BJ (cell line): ENCODE measurements at regions not wholly inside any gene's neighbourhood (a gene's known extent, or its start where the extent isn't known, plus 50 kb on each side); places are given as distances from the start of the nearest gene placed in this dataset.

Source experiments
- CTCF ChIA-PET: fragments of 350-600 bp; formaldehyde crosslinking; extraction: SDS; loops from one replicate; lab custom pipeline; 2021; ENCODE audit warnings: antibody characterized with exemption, inconsistent platforms; lab: Yijun Ruan, JAX
- POLR2A ChIA-PET: fragments of 300-600 bp; sonication (Branson Sonifier 250); formaldehyde crosslinking; extraction: SDS; loops from one replicate; lab custom pipeline; 2021; ENCODE audit warnings: antibody characterized with exemption; lab: Charles Lee
- DNase-seq: peaks from one replicate; pipeline ENCODE4 v3.0.0-alpha.2; 2011; ENCODE audit warnings: low read depth
- H3K27me3 ChIP-seq: 2 replicates; pipeline ENCODE4 v1.6.0; 2011; ENCODE audit warnings: low read length; ENCODE audit not compliant: control insufficient read depth, insufficient read depth
- H3K36me3 ChIP-seq: 2 replicates; pipeline ENCODE4 v1.5.1; 2011; ENCODE audit warnings: low read length; ENCODE audit not compliant: control insufficient read depth, insufficient read depth
- H3K4me3 ChIP-seq: 2 replicates; pipeline ENCODE4 v1.5.1; 2011; ENCODE audit warnings: low read depth, mild to moderate bottlenecking, control low read depth, low read length
- CTCF ChIP-seq: IDR thresholded peaks from 2 replicates; pipeline ENCODE4 v1.5.1; 2011; ENCODE audit warnings: low read depth, mild to moderate bottlenecking, control low read depth, inconsistent platforms, low read length, moderate library complexity; ENCODE audit not compliant: insufficient read depth

DNA sequence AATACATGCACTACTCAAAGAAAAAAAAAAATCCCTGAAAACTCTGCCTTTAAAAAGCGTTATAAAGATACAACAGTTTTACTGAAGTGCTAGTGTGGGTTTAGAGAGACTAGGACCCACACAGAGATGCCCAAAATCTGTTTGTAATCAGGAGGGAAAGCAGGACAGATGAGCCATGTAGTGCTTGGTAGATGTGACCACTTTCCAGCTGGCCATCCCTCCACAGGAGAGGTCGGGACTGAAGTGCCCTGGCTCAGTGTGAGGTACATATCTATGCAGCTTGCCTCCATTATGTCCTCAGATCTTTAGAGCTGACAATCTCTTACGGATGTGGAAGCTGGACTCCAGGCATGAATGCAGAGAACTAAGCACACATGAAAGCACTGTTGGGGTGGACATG lies 57.5 kb upstream of the NANOGP8 start:
- DNase-seq = no peak
- H3K27me3 ChIP-seq = no peaks in the 10 kb centered on the region
- ChIA-PET POLR2A (no interaction called here), CTCF (interaction anchor here (0.6 to 1.0 kb wide), 2 partner anchors 302 to 427 kb away, joined by 3 read pairs; no protein-coding TSS in a partner anchor)
- no peaks in the 10 kb centered on the region for H3K36me3 ChIP-seq
- H3K4me3 ChIP-seq = no peak overlapping the region
- no peak for TF ChIP-seq CTCF

DNA sequence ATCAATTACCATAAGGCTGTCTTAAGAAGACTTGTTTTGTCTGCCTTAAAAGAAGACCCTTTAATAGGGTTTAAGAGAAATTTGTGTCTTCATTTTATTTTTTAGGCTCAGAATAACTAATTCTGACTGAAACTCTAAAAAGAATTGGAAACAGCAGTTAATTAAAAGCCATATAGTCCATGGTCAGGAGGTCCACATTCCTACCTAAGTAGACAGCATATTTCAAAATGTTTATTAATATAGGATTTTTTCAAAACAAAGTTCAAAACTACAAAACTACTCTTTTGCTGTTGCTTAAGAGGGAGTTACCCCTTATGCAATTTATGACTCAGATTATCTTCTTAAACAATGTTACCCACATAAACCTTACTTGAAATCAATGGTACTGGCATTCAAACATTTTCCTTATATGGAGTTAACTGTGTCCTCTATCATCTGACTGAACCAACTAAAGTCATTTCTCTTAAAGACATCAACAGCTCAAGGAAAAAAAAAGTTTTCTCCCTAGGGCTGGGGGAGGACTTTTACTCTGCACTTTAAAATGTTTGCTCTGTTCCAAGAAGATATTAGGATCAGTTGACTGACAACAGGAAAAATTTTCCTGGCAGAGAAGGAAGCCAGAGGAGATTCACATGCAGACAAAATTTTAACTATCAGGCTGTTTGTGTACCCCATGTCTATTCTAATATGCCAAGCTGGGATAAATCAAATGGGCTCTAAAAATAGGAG lies 56.8 kb upstream of the NANOGP8 start:
- TF ChIP-seq CTCF = no peak
- no peaks in the 10 kb centered on the region for H3K27me3 ChIP-seq
- peak; percentile 50 for DNase-seq
- ChIA-PET CTCF (interaction anchor here (0.6 kb wide), 1 partner anchor 427 kb away, joined by 3 read pairs; no protein-coding TSS in a partner anchor), POLR2A (no interaction called here)
- H3K4me3 ChIP-seq = no peak overlapping the region
- no peaks in the 10 kb centered on the region for H3K36me3 ChIP-seq

- Histone ChIP-seq H3K36me3 (no peaks in the 10 kb centered on the region), H3K27me3 (no peaks in the 10 kb centered on the region), H3K4me3 (no peak overlapping the region)
- ChIA-PET CTCF (no interaction called here), POLR2A (interaction anchor here (0.6 kb wide), 1 partner anchor 151 kb away, joined by 4 read pairs; no protein-coding TSS in a partner anchor)
- no peak for DNase-seq
- TF ChIP-seq CTCF = no peak
These were observed 54.7 kb upstream of the NANOGP8 start for GRCh38 chr15:35139822-35140221.

DNA sequence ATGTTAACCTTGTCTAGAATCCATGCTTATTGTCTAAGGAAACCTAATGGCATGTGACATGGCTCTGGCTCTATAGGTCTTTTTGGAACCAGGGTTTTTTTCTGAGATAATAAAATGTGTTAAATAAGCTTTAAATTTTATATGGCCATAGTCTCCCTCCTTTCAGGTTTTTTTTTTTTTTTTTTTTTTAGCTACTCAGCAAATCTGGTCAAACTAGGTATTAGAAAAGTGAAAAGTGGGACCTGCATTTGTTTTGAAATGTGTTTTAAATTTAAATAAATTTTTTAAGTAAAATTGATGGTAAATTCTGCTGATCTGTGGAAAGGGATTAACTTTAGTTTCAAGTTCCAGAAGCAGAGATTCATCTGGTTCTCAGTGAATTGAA lies 52.1 kb upstream of the NANOGP8 start:
- Histone ChIP-seq H3K36me3 (no peaks in the 10 kb centered on the region), H3K4me3 (no peak overlapping the region), H3K27me3 (no peaks in the 10 kb centered on the region)
- no peak for DNase-seq
- CTCF ChIA-PET = interaction anchor here (0.6 kb wide), 1 partner anchor 1034 kb away, joined by 3 read pairs; no protein-coding TSS in a partner anchor
- TF ChIP-seq CTCF = no peak
- POLR2A ChIA-PET = no interaction called here

DNA sequence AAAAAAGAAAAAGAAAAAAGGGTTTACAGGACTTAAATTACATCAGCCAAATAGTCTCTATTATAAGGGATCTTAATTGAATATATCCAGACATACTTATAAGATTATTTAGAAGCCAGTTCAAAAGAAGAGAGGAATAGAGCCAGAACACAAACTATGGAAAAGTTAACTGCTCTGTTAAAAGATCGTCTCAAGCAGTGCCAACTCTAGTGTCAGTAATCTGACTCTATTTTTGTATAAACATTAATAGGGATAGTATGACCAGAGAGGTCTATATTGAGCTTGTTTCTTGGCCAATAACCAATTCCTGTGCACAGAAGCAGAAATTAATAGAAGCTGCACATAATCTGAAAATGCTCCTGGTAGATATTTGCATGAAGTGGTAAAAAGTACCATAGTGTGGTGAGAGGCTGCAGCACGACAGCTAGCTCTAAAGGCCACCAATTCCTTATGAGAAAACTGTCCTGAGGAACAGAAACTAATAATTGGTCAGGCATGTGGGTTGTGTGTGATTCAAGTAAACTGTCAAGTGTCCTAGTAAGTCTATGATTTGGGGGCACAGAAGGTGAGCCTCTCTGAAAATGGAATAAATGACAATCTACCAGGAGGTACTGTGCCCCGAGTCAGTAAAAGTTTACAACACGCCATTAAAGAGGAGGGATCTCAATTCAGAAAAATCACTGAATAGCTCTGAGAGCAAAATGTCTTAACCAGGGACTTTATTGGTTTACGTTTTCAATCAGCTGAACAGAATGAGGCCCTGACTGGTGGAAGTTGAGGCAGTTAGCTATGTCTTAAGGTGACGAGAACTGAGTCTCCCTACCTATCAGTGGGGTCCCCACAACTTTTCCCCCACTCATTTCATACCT lies 51.5 kb upstream of the NANOGP8 start:
- H3K4me3 ChIP-seq = no peak overlapping the region
- DNase-seq = no peak
- ChIA-PET POLR2A (no interaction called here), CTCF (no interaction called here)
- no peaks in the 10 kb centered on the region for H3K27me3 ChIP-seq
- TF ChIP-seq CTCF = no peak
- no peaks in the 10 kb centered on the region for H3K36me3 ChIP-seq
